Cardiac septum (tissue), 1 donor: ENCODE measurements at regions not wholly inside any gene's neighbourhood (a gene's known extent, or its start where the extent isn't known, plus 50 kb on each side); places are given as distances from the start of the nearest gene placed in this dataset.

Experiments
- DNase-seq: peaks from one replicate; pipeline ENCODE4 v3.0.0-alpha.2; 2020; ENCODE audit warnings: low spot score
- intact Hi-C: fragments of 100-400 bp; cut with DNase I; formaldehyde crosslinking; loops from one replicate; pipeline ENCODE4 v1.14.0; 2022
- donor health status: DM: no; HTN: no; CAD: no.

DNA sequence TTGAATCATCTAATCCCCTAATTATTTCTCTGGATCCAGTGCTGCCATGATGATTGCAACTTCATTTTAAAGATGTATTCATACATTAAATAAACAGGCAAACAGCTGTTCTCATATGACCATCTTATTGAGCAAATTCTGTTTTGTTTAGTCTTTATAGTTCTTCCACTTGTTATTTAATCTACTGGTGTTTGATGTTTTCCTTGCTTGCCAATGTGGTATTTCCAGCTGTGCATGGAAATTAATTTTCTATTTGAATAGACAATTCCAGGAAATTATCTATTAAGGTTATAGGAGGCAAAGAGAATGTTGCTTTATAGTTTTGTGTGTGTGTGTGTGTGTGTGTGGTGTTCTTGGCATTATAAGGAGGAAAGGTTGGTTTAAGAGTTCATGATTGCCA lies 167.0 kb upstream of the PRPS1L1 start:
- intact Hi-C loops: no loop called here

DNA sequence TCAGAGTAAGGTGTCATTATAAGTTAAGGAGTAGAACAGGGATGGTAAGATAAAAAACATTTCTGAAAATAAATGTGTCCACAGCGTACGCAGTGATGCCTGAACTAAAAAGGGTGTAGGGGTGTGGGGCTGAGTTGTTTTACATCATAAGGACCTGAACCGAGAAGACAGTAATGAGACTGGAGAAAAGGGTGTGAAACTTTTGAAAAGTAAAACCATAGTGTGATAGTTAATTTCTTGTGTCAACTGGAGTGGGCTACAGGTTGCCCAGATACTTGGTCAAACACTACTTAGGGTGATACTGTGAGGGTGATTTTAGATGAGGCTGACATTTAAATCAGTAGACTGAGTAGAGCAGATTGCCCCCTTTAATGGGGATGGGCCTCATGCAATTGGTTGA lies 169.0 kb upstream of the PRPS1L1 start:
- DNase-seq: no peak
- intact Hi-C loops: no loop called here

More for the DNA sequence above, 167.0 kb upstream of the PRPS1L1 start:
- no peak for DNase-seq

DNA sequence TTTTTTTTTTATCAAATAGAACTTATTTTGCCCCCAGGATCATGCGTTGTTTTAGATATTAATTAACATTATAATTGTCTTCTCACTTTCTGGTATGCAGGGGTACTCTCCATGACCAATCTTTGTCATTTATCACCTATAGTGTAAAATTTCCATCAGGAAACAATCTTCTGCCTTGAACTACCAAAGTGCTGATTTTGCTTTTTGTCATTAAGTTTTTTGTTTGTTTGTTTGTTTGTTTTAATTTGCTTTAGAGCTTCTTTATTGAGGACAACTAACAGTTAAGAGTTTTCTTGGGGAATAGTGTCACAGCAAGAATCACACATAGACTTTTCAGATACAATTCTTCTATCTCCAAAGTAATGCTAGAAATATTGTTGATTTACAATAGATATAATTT lies 171.2 kb upstream of the PRPS1L1 start:
- intact Hi-C loops: no loop called here
- no peak for DNase-seq

DNA sequence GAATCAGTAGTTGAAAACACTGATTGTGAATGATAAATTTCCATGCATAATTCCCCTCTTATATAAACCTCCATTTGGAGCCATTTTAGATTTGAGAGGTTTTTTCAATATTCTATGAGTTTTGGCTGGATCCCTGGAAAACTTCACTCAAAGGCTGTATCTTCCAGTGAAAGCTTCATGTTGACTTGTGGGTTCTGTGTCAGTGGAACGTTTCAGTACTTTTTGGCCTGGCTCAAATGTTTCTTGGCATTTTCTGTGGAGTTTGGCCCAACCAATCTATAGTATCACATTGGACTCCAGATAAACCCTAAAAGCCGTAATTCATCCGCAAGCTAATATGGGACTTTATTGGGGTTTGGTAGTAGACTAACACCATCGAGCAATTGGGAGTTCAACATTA lies 172.6 kb upstream of the PRPS1L1 start:
- intact Hi-C loops: no loop called here

DNA sequence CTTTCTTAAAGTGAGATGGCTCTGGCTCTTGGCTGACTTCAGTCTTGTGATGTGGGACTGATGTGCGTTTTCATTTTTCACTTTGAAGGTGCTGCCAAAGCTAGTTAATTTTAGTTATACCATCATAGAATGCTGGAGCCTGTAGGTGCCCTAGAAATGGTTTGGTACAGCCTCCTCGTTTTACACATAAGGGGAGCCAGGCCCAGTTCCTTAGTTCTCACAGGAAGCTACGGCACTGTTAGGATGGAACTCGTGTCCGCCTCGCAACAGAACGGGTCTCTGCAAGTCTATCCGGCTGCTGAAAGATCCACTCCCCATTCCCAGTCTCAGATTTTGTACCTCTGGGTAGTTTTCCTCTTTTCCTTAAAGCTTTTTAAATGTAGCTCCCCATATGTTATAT lies 173.2 kb upstream of the PRPS1L1 start:
- no peak for DNase-seq
- intact Hi-C loops: no loop called here

More for the DNA sequence above, 172.6 kb upstream of the PRPS1L1 start:
- DNase-seq: no peak

DNA sequence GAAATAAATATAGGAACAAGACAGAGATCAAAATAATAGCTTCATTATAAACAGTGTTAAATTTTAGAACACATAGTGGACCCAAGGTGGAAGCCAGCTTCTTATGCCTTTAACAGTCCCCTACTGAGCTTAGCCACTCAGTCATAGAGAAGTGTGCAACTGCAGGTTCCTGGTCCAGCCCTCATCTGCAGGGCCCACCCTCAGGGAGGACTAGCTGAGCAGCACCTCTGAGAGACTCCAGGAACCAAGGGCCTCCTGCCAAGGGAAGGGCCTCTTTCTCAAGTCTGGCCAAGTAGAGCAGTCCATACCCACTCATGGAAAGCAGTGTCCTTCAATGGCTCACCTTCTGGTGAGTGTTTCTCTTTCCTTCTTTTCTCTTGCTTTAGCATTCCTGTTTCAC lies 173.7 kb upstream of the PRPS1L1 start:
- no peak for DNase-seq
- intact Hi-C loops: no loop called here

DNA sequence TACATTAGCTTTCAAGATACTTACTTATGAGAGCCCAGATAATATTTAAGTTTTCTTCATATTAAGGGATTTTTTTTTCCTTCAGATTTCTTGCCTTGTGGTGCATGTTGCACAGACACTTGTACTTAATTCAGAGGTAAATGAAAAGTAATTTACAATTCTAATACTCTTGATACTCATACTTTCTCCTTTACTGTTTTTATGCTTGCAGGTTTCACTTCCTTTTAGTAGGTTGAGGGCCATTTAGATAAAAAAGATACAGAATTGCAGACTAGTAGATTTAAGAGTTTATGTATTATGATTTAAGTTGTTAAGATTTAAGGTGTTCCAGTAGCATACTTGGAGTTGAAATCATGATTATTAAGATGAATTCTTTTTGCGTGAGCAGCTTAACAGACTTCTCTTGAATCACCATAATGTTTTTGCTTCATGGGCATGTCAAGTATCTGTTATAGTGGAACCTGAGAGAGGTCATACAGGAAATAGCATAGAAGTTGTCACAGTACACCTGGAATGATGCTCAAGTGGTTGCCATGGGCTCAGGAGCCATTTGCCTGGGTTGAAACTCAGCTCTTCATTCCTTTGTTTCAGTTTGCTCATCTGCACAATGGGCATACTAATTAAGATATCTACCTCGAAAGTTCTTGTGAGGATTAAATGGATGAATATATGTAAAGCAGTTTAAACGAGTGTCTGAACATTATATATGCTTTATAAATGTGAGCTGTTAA lies 174.8 kb upstream of the PRPS1L1 start:
- intact Hi-C loops: no loop called here

DNA sequence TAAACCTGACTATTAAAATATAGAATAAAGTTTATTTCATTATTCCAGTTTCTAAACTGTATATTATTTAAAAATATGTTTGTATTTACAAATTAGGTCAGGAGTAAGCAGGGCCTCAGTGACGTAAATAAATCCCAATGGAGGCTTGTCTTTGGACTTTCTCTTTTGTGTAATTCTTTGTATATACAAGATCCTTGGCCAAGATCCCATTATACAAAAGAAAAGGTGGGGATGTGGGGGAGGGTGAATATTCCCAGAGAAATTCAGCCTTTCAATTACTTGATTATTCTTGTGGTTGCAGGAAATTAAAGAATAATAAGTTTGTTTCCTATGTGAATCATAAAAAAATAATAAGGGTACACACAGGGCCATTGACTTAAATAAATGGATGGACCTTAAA lies 178.7 kb upstream of the PRPS1L1 start:
- intact Hi-C loops: no loop called here

More for the DNA sequence above, 174.8 kb upstream of the PRPS1L1 start:
- DNase-seq: no peak

DNA sequence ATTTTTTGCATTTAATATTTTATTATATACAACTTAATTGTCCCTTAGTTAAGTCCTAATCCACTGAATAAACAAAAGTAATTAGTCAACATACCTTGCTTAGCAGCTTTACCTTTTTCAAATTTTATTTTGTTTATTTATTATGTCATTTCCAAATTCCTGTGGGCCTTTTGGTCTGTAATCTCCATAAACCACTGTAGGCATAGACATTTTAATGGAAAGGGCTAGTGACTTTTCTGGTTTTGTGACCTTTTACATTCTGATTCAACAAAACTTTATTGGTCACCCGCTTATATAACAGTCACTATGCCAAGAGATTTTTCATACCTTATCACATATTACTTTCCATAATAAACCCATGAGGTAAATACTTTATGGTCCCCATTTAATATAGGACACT lies 181.3 kb upstream of the PRPS1L1 start:
- intact Hi-C loops: no loop called here
- no peak for DNase-seq

More for the DNA sequence above, 178.7 kb upstream of the PRPS1L1 start:
- no peak for DNase-seq

DNA sequence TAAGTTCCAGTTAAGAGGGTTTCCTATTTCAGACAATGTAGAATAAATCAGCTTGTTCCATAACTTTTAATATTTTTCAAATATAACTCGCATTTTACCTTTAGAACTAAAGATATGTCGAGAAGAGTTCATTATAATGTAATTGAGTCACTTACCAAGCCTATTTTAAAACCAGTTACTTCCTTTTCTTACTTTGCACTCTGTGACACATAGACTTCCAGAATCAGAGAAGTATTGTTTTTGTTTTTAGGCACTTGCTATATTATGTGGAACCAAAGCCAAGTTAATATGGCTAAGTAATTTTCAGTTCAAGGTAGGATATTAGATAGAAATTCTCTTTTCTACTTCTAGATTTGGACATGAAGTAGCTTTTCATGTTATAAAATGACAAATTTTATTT lies 182.7 kb upstream of the PRPS1L1 start:
- intact Hi-C loops: no loop called here

DNA sequence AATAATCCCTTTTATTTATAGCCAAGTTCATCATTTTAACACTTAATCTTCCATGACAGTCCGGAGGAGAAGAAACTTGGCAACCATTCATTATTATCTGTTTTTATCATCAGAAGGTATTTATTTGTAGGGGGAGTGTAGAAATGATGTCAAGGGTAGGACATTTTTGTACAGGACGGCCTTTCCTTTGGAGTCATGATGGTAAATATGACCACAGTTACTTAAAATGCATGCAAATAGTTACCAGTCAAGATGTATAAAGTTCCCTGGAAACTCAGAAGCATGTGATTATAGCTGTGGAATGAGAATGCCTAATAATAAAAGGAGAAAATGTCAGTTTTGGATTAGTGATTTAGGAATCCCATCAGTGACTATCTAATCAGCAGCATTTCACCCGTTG lies 183.1 kb upstream of the PRPS1L1 start:
- intact Hi-C loops: no loop called here
- DNase-seq: no peak

More for the DNA sequence above, 182.7 kb upstream of the PRPS1L1 start:
- no peak for DNase-seq

DNA sequence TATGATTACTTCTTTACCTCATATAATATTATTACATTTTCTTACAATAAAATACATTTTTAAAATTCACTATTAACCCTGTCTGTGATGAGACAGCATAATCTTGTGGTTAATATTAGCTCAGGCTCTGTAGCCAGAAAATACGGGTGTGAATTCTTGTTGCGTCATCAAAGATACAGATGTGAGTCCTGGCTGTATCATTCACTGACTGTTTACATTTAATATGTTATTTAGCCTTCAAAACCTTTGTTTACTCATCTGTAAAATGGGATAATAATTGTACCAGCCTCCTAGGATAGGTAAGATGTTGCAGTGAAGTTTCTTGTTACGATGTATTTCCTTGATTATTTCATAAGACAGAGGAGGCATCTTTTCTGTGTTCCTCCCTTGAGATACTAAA lies 184.7 kb upstream of the PRPS1L1 start:
- intact Hi-C loops: no loop called here
- no peak for DNase-seq

DNA sequence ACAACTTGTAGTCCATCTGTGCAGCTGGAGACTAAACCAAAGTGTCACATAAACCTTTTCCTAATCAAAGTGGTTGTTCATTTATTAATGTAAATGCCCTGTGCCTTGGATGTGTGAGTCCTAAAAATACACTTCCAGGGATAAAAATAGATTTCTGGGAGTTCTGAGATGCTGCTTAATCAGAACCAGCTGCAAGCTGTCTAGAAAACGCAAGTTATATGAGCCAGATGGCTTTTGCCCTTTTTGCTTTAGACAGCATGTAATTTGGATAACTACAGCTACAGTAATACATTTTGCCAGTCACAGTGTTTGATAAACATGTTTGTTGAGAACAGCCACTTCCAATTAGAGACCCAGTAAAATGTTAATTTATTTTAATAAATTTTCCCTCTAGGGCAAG lies 185.1 kb upstream of the PRPS1L1 start:
- intact Hi-C loops: no loop called here
- no peak for DNase-seq

DNA sequence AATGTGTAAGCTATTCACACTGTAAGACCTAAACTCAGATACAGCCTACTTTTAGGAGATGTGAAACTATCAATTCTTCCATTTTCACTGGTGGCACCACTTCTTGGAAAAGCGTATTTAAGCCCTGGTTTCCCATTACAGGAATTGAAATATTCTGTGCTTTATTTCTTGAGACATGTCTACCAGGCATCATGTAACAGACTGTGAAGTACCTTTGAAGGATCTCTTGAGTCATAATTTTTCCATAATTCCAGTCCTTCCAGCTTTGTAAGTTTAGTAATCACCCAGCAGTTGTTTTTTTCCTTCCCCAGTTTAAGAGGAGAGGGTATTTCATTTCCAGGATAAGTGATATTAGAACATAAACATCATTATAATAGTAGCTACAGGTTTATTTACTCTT lies 186.0 kb upstream of the PRPS1L1 start:
- intact Hi-C loops: no loop called here
- DNase-seq: no peak

DNA sequence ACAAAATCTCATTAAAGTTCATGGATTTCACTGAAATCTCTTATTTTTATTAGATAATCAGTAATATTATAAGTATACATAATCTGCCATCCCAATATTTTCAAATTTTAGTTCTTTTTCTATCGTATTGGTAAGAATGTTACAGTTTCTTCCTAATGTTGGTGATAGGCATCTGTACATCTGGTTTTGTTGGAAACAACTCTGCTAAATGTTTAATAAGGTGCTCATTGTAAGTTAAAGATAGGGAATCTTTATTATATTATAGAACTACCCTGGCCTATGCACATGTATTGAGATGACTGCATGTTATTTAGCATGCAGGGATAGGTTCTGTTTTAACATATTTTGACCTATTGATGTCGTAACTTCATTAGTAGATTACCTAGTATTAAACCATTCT lies 188.6 kb upstream of the PRPS1L1 start:
- intact Hi-C loops: no loop called here
- DNase-seq: no peak

DNA sequence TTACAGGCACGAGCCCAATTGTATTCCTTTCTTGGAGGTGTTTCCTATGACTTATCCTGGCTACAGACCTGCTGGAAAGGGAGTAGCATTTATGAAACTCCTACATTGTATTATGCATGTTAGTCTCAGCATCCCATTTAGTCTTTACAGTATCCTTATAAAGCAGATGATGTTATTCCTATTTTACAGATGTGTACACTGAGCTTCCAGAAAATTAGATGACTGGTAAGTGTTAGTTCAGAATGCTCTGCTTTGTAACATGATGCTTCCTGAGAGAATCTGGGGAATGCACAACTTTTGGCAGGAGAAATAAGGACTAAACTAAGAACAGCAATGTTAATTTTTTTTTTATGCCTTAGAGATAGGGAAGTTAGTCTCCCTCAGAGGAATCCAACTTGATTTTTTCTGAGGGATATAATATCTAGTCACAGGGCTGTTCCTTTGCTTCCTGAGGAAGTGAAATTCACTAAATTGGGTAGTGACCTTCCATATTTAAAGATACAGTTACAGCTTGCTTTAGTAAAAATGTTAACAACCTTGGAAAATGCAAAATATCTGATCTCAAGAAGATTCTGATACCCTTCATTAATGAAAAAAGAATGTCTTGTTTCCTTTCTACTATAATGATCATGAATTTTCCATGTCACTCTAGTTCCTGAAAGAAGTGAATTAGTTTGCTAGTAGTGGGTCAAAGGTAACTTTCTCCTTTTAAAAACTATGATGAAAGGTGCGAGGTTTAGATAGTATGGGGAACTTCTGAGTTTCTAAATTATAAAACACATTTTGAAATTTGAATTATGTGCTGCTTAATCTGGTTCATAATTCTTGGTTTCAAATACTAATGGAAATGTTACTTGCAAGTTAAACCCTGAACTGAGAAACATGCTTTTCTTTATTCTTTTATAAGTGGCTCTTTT lies 194.0 kb upstream of the PRPS1L1 start:
- intact Hi-C loops: loop anchor here (5.0 kb wide), 1 partner anchor 71 kb away; no protein-coding TSS in a partner anchor
- no peak for DNase-seq

DNA sequence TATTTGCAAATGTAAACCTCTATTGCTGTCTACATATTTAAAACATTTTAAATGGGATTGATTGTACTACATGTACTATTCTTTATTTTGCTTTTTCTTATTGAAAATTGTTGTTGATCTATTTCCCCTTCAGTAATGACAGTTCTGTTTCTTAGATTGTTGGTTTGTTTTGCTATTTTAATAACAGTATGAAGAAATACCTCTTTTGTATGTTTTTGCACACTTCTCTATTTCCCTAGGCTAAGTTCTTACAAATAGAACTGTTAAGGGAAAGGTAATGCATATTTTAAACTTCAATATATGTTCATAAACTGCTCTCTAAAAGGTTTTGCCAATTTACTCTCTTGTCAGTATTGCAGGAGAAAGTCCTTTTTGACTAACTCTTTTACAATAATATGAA lies 195.0 kb upstream of the PRPS1L1 start:
- intact Hi-C loops: loop anchor here (5.0 kb wide), 1 partner anchor 70 kb away; no protein-coding TSS in a partner anchor
- no peak for DNase-seq

DNA sequence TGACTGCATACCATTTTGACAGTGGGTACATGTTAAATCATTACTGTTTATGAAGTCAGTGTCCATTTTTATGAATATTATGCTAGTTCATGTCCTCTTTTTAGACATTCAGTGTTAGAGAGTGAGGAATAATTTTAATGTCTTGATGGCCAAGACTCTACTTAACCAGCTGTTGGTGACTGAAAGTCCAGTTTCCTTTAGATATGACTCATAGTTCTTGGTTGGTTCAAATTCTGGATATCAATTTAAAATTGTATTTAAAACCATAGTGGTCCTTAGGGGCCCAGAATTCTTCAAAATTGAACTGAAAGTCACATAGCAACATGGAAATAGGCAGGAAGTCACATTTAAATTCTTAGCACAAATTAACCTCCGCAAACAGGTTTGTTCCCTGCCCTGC lies 196.5 kb upstream of the PRPS1L1 start:
- intact Hi-C loops: loop anchor here (5.0 kb wide), 1 partner anchor 68 kb away; no protein-coding TSS in a partner anchor
- no peak for DNase-seq

DNA sequence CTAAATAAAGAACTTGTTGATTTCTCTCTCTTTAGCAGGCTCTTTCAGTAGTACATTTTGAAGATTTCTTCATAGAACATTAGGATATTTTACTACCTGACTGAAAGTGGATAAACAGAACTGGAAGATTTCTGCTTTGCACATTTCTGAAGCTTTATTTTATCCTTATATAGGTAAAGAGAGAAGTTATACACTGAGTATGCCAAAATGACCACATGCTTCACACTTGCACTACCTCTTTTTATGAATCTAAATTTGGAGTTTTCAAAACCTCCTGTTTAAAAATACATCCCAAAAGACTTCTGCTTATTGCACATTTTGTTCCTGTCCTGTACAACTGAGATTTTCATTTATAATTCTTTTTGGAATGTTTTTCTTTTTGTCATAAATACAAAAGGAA lies 197.4 kb upstream of the PRPS1L1 start:
- intact Hi-C loops: no loop called here
- no peak for DNase-seq

DNA sequence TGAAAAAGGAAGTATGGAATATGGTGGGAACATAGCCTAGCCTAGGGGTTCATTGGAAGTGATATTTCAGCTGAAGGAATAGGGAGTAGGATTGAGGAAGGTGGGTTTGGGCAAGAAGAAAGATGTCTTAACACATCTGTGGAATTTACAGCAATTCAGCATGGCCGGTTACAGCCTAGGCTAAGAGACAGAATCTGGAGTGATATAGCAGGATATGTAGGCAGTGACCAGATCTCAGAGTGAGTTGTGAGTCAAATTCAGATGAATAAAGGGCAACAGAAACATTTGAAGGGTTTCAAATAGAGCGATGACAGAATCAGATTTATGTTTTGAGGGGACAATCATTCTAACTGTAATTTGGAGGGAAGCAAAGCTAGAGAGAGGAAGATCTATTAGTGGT lies 199.0 kb upstream of the PRPS1L1 start:
- no peak for DNase-seq
- intact Hi-C loops: no loop called here

DNA sequence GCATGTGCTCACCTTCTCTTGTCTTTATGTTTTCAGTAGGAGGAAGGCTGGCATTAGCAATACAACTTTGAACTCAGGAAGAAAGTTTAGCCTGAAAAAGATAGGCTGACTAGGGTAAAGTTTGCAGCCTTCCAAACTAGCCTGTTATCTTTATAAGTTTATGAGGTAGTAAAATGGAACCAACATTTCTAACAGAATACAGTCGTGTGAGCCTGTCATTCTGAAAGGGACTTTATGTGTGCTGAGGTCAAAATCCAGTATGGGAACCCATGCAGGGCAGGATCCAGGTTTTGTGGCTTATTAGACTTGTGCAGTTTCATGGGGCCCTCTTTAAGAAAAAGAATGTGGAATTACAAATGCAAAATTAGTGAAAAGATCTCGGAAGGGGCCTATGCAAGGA lies 201.0 kb upstream of the PRPS1L1 start:
- intact Hi-C loops: no loop called here

More for the DNA sequence above, 201.0 kb upstream of the PRPS1L1 start:
- DNase-seq: no peak
